Effector CD4-positive, alpha-beta T cell (primary cell): ENCODE measurements at regions not wholly inside any gene's neighbourhood (a gene's known extent, or its start where the extent isn't known, plus 50 kb on each side); places are given as distances from the start of the nearest gene placed in this dataset.
"Not testable (repeated sequence)": the region's sequence is repeated elsewhere in the genome, so short reads cannot be mapped to it uniquely, and the experiment has no call there.

Experiments used
- DNase-seq: peaks from one replicate; pipeline ENCODE4 v3.0.0-alpha.2; 2020

GRCh38 chr17:14522795-14523387, 222.0 kb downstream of the HS3ST3B1 start:
- DNase-seq = no peak

- DNase-seq = not testable (repeated sequence)
Observed at GRCh38 chr17:14518919-14519318, 218.0 kb downstream of the HS3ST3B1 start.

DNA sequence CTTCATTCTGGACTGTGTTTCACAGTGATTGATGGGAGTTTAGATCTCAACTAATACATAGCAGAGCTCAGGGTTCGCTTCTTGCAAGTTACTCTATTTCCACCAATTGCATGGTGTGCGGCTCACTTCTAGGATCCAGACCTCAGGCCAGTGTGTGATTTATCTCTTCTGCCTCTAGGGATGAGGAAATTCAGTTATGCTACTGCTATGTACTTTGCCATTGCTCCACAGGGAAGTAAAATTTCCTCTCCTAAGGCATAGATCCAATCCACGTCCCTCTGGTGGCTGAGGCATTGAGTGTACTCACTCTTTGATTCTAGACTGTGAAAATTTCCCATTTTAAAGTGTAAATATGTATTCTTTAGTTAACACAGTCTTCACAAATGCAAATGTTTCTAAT, 214.1 kb downstream of the HS3ST3B1 start:
- no peak for DNase-seq

- no peak for DNase-seq
Observed at GRCh38 chr17:14513835-14514234, 213.0 kb downstream of the HS3ST3B1 start.

- no peak for DNase-seq
Observed at GRCh38 chr17:14510136-14510535, 209.3 kb downstream of the HS3ST3B1 start.

DNA sequence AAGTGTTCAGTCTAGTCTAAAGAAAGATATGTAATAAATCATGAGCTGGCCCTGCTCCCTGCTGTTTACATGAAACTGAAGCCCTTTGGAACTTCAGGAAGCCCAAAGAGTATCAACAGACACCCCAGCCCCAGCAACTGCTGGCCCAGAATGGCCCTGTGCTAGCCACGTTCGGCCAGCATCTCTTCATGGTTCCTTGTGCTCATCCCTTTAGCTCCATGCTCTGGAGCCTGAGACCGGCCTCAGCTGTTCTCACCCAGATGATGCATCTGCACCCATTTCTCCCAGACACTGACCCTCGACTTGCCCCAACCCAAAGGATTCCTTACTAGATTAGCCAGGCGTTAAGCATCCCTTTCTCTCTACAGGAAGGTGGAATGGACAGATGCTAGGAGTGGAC, 207.3 kb downstream of the HS3ST3B1 start:
- DNase-seq = no peak

DNA sequence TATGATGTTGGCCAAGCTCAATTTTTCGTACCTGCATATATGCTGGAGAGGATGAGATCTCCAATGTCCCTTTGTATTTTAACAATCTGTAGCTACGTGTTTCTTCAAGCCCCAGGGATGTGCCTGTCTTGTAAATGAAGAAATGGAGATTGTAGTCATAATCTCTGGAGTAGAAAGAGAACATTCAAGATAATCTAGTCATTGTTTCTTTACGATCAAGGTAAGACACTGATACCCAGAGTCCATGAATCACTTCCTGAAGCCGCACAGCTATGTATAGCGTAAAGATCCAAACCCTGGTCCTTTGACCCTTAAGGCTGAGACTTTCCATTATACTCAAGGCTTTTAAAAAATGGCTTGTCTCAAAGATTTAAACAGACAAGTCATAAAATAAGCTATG, 205.5 kb downstream of the HS3ST3B1 start:
- DNase-seq = no peak

- no peak for DNase-seq
Observed at GRCh38 chr17:14505606-14506005, 204.7 kb downstream of the HS3ST3B1 start.

DNA sequence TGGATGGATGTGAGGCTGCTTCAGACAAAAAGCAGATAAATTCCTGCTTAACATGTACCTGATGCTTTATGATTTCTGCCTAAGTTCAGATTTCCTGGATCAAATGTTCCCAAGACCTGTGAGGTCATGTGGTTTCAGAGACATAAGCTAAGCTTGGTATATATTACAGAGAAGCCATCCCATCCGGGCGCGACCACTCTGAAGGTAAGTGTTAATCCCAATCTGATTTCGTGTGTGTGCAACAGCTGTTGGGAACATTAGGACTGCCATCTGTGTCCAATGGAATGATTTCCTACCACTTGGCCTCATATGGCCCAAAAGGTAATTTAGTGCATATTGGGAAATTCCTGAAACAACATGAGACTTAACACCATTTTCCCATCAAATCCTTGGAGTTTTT, 199.1 kb downstream of the HS3ST3B1 start:
- DNase-seq = no peak

DNA sequence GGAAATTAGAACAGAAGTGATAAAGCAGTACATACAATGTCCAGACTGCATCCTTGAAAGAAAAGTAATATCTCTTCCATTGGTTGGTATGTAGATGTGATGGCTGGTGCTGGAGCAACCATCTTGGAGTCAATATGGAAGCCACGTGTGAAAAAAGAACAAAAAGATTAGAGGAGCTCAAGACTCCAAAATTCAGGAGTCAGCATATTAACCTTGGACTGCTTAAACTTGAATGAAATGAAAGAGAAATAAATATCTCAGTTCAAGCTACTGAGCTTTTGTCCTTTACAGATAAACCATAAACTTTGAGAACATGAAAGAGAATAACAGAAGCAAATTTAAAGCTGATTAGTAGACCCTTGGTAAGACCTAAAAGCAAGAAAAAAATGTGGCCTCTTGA, 197.9 kb downstream of the HS3ST3B1 start:
- no peak for DNase-seq

DNA sequence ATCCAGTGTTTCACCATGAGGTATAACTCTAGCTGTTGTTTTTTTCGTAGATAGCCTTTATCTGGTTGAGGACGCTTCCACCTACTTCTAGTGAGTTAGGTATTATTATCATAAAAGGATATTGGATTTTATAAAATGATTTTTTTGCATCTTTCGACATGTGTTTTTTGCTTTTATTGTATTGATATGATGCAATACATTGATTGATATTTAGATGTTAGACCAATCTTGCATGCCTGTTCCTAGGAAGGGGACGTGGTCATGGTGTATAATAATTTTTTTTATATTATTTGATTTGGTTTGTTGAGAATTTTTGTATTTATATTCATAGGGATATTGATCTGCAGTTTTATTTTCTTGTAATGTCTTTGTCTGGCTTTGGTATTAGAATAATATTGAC, 193.3 kb downstream of the HS3ST3B1 start:
- no peak for DNase-seq

DNA sequence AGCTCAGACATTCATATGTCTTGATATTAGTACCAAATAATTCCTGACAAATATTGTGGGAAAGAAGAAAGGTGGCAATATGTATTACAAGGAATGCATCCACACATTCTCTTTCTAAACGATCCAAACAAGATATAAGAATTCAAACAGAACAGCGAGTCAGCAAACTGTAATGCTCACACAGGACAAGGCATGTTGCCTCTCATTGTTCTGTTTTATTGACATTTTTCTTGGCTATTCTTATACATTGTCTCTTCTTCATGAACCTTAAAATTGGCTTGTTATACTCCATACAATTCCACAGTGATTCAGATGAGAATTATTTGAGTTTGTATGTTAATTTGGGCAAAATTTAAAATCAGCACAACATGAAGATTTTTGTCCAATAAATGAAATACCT, 189.1 kb downstream of the HS3ST3B1 start:
- DNase-seq = no peak

GRCh38 chr17:14488958-14489550, 188.2 kb downstream of the HS3ST3B1 start:
- DNase-seq = no peak

DNA sequence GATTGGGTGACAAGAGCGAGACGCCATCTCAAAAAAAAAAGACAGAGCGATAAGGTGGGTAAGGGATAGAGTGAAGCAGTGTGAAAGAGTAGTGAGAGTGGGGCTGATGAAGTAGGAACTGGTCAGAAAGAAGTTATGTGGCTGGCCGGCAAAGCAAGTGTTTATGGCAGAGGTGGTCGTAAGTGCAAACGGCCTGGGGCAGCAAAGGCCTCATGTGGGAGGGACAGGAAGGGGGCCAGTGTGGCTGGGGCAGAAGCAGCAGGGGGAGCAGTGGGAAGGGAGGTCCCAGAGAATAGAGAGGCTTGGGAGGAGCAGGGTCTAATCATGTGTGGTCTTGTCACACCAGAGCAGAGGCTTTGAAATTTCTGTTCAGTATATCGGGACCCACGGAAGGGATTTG, 186.2 kb downstream of the HS3ST3B1 start:
- no peak for DNase-seq

GRCh38 chr17:14482715-14483114, 181.8 kb downstream of the HS3ST3B1 start:
- no peak for DNase-seq

- DNase-seq = no peak
Observed at GRCh38 chr17:14481664-14482063, 180.8 kb downstream of the HS3ST3B1 start.

GRCh38 chr17:14474591-14474990, 173.7 kb downstream of the HS3ST3B1 start:
- DNase-seq = no peak

- no peak for DNase-seq
Observed at GRCh38 chr17:14471052-14471451, 170.2 kb downstream of the HS3ST3B1 start.

DNA sequence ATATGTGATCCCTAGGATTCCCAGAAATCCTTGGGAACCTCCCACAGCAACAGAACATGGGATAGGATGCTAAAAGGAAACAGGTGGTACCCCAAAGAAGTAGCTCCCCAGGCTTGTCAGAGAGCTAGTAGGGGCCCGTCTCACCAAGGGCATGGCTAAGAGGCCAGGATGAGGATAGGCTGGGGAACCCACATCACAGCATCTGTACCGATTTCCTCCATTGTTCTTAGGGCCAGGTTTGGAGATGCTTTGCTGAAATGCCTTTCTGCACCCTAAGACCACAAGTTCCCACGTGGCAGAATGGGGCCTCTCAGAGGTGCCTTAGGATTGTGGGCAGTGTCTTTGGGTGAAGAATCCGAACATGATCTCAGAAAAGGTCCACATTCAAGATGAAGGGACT, 169.5 kb downstream of the HS3ST3B1 start:
- no peak for DNase-seq

DNA sequence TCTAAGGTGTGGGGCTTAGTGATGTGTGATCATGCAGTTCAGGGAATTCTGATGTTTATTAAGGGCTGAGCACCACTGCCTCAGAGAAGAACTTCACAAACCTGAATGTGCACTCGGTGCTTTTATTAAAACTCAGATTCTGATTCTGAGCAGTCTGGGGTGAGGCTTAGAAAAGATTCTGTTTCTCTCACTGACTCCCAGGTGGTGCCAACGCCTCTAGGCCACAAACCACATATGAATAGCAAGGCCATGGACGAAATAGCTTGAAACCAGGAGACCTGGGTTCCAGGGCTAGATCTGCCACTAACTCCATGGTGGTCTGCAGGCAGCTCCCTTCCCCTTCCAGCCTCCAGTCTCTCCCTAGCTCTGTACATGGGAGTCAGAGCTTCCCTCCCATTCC, 169.1 kb downstream of the HS3ST3B1 start:
- no peak for DNase-seq

DNA sequence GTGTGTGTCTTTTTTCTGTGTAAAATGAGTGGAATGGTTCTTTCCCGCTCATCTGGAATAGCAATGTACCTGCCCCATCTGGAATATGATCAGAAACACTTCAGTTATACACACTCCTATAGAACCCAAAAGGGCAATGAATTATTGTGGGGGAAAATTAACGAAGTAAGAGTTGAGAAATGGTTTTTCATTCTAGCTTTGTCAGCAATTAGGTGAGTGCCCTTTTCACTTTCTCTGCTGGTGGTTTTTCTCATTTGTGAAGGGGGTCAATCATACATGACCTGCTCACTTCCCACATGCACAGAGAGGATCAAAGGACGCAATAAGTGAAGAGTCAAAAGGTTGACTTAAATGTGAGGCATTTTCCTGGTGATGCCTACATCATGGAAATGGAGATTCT, 168.0 kb downstream of the HS3ST3B1 start:
- DNase-seq = no peak

DNA sequence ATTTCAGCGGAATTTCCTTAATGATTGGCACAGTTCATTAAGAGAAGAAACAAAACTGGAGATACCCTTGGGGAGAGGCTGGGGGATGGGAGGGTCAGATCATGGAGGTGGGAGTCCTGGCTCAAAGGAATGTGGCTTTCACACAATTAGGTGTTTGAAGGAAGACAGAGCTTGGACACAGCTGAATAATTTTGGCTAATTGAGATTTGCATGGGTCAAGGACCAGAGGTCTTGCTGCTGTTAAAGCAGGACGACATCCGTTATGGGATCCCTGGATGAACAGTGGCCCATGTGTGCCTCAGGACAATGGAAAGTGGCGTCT, 160.3 kb downstream of the HS3ST3B1 start:
- no peak for DNase-seq

DNA sequence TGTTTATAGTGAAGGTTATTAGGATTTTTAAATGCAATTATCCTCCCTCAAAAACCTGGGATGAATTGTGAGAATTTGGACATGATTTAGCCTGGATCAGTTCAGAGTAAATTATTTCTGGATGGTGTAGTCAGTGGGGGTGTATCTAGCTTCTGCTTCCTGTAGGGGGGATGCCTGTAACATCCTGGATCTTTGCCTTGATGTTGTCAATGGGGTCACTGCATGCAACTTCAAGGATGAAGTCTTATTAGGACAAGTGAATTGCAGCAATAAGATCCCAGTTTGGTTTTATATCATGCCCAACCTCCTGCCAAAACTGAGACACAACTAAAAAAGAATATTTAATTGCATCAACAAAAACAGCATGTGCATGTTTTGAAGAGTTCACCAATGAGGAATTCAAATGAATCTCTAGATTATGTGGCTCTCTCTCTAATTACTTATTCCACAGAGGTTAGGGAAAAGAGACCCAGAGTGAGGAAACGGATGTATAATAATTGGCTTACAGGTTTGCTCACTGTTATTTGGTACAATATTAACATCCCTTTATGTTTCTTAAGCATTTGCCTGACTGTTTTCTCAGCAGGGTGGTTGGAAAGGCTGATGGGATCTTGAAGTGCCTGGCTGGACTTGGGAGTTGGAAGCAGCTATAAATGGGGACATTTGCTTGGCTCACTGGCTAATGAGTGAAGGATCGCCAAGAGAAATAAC, 159.8 kb downstream of the HS3ST3B1 start:
- DNase-seq = no peak

GRCh38 chr17:14459955-14460354, 159.1 kb downstream of the HS3ST3B1 start:
- DNase-seq = no peak

- no peak for DNase-seq
Observed at GRCh38 chr17:14458724-14459123, 157.8 kb downstream of the HS3ST3B1 start.
